ENCODE measurements at regions not wholly inside any gene's neighbourhood (a gene's known extent, or its start where the extent isn't known, plus 50 kb on each side); places are given as distances from the start of the nearest gene placed in this dataset.

DNA sequence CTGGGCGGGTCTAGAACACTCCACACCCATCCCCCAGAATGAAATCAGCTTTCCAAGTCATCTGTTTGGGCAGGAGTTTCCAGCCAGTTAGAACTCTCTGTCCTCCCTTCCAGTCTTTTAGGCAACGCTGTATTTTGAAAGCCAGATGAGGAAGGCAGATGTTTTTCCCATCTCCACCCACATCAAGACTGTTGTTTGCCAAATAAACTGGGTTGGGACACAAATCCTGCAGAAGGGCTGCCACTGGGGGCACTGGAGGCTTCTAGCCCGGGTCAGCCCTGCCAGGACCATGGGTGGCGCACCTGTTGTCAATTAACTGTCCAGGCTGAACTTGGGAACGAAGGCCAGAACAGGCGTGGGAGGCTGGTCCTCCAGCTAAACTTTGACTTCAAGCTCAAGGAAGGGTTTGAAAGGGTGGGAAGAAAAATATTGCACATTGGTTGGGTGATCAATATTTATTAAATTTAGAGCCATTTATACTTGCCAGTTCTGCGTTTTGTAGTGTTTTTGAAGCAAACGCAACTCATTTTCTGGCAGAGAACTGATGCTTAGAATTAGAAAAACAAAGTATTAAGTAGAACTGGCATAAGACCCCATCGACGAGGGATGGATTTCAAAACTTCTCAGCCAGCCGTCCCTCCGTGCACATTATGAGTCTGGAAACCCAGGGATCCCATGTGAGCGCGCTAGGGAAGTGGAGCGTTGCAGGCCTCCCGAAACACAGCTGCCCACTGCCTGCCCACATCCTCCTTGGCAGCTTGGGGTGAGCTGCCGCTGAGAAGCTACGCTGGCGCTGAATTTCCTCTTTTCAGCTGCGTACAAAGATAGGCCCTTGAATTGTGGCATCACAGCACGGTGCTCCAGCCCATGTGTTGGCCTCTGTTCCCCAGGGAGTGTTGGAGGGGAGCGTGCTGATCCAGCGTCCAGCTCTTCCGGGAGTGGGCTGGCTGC lies 297.4 kb downstream of the QKI start:
- TF ChIP-seq, protein P1, sequence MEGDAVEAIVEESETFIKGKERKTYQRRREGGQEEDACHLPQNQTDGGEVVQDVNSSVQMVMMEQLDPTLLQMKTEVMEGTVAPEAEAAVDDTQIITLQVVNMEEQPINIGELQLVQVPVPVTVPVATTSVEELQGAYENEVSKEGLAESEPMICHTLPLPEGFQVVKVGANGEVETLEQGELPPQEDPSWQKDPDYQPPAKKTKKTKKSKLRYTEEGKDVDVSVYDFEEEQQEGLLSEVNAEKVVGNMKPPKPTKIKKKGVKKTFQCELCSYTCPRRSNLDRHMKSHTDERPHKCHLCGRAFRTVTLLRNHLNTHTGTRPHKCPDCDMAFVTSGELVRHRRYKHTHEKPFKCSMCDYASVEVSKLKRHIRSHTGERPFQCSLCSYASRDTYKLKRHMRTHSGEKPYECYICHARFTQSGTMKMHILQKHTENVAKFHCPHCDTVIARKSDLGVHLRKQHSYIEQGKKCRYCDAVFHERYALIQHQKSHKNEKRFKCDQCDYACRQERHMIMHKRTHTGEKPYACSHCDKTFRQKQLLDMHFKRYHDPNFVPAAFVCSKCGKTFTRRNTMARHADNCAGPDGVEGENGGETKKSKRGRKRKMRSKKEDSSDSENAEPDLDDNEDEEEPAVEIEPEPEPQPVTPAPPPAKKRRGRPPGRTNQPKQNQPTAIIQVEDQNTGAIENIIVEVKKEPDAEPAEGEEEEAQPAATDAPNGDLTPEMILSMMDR (conservative IDR thresholded peaks at IDR 0.05; ENCODE audit: low read depth, low read length): no peak
- TF ChIP-seq RCOR1 (IDR thresholded peaks at IDR 0.05; ENCODE audit: insufficient replicate concordance, low read length) (no peak), POLR2A (IDR thresholded peaks at IDR 0.05; ENCODE audit: low read depth, low read length) (no peak), MAFK (IDR thresholded peaks at IDR 0.05; ENCODE audit: low read depth, low read length) (no peak), FOS (IDR thresholded peaks at IDR 0.05; ENCODE audit: low read depth, low read length) (no peak), CEBPB (IDR thresholded peaks at IDR 0.05; ENCODE audit: low read depth, low read length) (no peak), USF2 (IDR thresholded peaks at IDR 0.05; ENCODE audit: low read depth, low read length) (no peak), RAD21 (IDR thresholded peaks at IDR 0.05; ENCODE audit: low read length) (no peak), MXI1 (IDR thresholded peaks at IDR 0.05; ENCODE audit: borderline replicate concordance, low read depth, low read length) (no peak), NFE2L2 (IDR thresholded peaks at IDR 0.05; ENCODE audit: low read depth, low read length) (no peak), BHLHE40 (IDR thresholded peaks at IDR 0.05; ENCODE audit: low read depth, low read length) (no peak)
- TF ChIP-seq, protein P2, sequence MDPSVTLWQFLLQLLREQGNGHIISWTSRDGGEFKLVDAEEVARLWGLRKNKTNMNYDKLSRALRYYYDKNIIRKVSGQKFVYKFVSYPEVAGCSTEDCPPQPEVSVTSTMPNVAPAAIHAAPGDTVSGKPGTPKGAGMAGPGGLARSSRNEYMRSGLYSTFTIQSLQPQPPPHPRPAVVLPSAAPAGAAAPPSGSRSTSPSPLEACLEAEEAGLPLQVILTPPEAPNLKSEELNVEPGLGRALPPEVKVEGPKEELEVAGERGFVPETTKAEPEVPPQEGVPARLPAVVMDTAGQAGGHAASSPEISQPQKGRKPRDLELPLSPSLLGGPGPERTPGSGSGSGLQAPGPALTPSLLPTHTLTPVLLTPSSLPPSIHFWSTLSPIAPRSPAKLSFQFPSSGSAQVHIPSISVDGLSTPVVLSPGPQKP (IDR thresholded peaks at IDR 0.05; ENCODE audit: borderline replicate concordance, low read depth, low read length): no peak

Data from IMR-90 (cell line).